Hepatocyte (in vitro differentiated cells): ENCODE measurements at regions not wholly inside any gene's neighbourhood (a gene's known extent, or its start where the extent isn't known, plus 50 kb on each side); places are given as distances from the start of the nearest gene placed in this dataset.

Source experiments
- EZH2 ChIP-seq: fragments of 200-600 bp; sonication (generic); IDR thresholded peaks from 2 replicates; pipeline ENCODE4 v1.6.1; 2016; ENCODE audit warnings: antibody characterized with exemption, mild to moderate bottlenecking, borderline replicate concordance
- TF ChIP-seq, protein P1 (sequence below): fragments of 200-600 bp; sonication (generic); IDR thresholded peaks from 2 replicates; pipeline ENCODE4 v1.5.1; 2016; ENCODE audit warnings: antibody characterized with exemption, mild to moderate bottlenecking; ENCODE audit not compliant: poor library complexity

GRCh38 chr21:15645830-15646229 is 84.0 kb upstream of the USP25 start:
- TF ChIP-seq, protein P1, sequence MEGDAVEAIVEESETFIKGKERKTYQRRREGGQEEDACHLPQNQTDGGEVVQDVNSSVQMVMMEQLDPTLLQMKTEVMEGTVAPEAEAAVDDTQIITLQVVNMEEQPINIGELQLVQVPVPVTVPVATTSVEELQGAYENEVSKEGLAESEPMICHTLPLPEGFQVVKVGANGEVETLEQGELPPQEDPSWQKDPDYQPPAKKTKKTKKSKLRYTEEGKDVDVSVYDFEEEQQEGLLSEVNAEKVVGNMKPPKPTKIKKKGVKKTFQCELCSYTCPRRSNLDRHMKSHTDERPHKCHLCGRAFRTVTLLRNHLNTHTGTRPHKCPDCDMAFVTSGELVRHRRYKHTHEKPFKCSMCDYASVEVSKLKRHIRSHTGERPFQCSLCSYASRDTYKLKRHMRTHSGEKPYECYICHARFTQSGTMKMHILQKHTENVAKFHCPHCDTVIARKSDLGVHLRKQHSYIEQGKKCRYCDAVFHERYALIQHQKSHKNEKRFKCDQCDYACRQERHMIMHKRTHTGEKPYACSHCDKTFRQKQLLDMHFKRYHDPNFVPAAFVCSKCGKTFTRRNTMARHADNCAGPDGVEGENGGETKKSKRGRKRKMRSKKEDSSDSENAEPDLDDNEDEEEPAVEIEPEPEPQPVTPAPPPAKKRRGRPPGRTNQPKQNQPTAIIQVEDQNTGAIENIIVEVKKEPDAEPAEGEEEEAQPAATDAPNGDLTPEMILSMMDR = no peak
- no peak for TF ChIP-seq EZH2
